Activated CD4-positive, alpha-beta T cell treated with anti-CD3 and anti-CD28 coated beads, Interleukin-2, Interleukin-6, amounts not matched to agents 100 ng/mL and 50 ng/mL, durations not matched to agents 16 hours and 8 hours (primary cell): ENCODE measurements at regions not wholly inside any gene's neighbourhood (a gene's known extent, or its start where the extent isn't known, plus 50 kb on each side); places are given as distances from the start of the nearest gene placed in this dataset.

Experiments used
- DNase-seq: peaks from one replicate; pipeline ENCODE4 v3.0.0-alpha.2; 2020

GRCh38 chr2:196362973-196363549, 191.7 kb upstream of the STK17B start:
- DNase-seq: no peak

DNA sequence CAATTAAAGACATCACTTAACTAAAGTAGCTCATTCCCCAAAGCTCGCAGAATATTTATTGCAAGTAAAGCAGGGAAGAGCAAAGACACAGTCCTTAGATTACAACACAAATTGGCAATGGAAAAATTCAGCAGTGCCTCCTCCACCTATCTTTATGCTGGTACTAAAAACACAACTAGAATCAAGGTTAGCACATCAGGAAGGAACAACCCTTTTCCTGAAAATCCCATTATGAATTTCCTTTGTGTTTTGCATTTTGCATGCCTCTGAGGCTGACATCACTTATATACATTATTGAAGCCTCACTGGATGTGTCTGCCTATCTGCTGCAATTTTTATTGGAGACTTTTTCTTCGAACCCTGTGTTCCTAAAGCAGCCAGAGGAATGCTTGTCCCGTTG, 193.8 kb upstream of the STK17B start:
- no peak for DNase-seq

GRCh38 chr2:196365923-196366322, 194.5 kb upstream of the STK17B start:
- DNase-seq: peak; percentile 13

- DNase-seq: no peak
These were observed 196.3 kb upstream of the STK17B start for GRCh38 chr2:196367633-196368032.

GRCh38 chr2:196368546-196369225, 197.3 kb upstream of the STK17B start:
- no peak for DNase-seq

GRCh38 chr2:196369967-196370366, 198.6 kb upstream of the STK17B start:
- no peak for DNase-seq

- no peak for DNase-seq
These were observed 199.0 kb upstream of the STK17B start for GRCh38 chr2:196370381-196370780.

- DNase-seq: no peak
These were observed 201.0 kb upstream of the STK17B start for GRCh38 chr2:196372276-196372809.

DNA sequence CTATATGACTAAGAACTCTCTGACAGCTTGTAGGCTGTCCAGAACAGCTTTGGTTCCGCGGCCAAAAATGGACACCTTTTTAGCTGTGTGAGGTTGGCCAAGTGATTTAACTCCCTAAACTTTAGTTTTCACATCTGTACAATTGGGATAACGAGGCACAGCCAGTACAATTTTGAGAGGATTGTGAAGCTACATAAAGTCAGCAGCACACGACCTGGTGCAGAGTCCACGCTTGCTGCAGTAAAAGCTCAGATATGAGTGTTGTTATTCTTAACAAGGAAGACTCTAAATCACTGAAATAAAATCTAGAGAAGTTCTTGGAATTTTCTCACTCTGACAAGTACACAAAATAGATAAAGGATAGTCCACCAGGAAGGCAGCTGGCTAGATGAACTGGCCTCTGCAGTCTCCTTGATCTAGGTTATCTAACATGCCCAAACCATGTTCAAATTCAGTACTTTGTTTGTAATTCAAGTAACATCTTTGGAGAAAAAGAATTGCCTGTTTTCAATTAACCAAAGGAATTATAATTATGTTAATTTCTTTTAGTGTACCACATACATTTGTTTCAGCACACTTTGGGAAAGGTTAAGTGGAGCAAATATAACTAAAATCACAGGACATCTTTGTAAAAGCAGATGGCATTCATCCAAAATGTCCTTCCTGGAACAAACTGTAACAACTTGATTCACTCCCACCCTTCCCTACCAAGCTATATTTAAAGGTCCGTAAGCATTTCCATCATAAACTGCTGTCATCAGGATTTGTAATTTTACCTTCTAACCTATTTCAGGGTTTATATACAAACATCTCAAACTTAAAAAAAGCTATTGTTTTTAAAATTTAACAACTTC, 201.7 kb upstream of the STK17B start:
- DNase-seq: no peak

- no peak for DNase-seq
These were observed 205.9 kb upstream of the STK17B start for GRCh38 chr2:196376984-196377877.

DNA sequence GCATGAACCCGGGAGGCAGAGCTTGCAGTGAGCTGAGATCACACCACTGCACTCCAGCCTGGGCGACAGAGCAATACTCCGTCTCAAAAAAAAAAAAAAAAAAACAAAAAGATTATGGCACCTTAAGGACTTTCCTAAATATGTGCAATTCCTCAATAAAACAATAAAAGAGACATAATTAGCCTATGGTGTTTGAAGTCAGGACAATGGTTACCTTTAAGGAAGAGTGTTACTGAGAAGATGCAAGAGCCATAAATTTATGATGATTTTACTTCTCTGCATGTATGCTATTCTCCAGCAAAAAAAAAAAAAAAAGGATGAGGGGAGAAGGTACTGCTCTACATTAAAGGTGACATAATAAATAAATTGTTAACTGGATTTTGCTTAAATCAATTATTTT, 208.2 kb upstream of the STK17B start:
- no peak for DNase-seq

GRCh38 chr2:196380098-196380497, 208.7 kb upstream of the STK17B start:
- DNase-seq: no peak

- no peak for DNase-seq
These were observed 209.2 kb upstream of the STK17B start for GRCh38 chr2:196380575-196380974.

- no peak for DNase-seq
These were observed 210.1 kb upstream of the STK17B start for GRCh38 chr2:196381464-196381863.

DNA sequence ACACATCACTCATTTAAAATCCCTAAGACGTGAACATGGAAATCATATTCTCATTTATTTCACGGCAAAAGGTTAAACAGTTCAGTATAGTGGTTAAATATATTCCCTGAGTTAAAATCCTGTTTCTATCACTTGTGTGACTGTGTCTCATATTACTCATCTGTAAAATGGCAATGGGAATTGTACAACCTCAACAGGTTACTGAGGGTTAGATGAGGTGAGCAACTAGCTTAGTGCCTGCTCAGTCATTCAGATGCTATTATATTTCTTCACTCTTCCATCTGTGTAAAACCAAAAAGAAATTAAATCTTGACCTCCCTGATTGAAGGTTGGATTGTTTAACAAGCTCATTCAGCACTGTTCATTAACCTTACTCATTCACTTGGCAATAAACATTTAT, 212.4 kb upstream of the STK17B start:
- no peak for DNase-seq

GRCh38 chr2:196384729-196385128, 213.4 kb upstream of the STK17B start:
- DNase-seq: no peak

- no peak for DNase-seq
These were observed 218.3 kb upstream of the STK17B start for GRCh38 chr2:196389670-196390069.

DNA sequence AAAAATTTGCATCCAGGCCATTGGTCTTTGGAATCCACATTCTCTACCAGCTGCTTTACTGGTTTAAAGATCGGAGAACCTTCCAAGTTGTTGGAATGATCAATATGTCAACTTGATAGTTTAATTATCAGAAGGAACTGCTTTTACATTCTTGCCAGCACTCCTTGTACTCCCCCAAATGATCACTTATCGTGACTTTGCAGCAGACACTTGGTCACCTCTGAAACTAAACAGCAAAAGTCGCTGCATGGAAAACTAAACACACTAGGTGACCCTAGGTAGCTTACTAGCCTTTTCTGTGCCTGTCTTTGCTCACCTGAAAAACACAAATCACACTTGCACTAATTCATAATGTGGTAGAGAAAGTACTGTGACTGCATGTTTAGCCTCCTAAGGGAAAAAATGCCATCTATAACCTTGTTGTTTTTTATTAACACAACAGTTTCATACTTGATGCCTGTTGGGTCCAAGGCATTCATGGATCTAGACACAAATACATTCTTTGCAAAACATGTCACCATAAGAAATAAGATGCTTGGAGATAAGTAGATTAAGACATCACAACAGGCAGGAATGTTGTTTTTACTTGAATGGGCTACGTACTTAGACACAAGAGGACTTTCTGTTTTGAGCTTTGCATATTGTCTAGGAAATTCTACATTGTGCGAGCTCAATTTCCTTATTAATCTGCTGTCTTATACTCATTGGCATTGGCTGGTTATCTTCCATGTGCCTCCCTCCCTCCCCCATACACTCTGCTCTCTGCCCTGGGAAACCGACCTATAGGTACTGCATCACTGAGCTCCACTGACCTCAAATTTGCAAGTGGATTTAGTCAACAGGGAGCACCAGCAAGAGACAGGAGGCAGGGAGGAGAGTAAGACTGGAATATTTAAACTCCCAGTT, 219.1 kb upstream of the STK17B start:
- DNase-seq: no peak

DNA sequence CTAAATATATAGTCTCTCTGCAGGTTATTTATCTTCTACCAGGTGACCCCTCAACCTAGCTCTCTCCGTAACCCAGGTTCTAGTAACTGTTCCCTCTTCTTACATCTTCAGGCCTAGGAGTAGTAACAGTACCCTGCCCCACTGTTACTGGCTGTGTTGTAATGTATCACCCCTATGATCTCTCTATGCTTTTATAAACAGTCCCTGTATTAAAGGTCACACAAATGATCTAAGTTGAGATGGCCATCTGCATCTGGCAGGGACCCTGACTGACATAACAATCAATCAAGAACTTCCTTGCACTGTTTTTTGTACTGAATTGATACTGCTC, 219.7 kb upstream of the STK17B start:
- no peak for DNase-seq

DNA sequence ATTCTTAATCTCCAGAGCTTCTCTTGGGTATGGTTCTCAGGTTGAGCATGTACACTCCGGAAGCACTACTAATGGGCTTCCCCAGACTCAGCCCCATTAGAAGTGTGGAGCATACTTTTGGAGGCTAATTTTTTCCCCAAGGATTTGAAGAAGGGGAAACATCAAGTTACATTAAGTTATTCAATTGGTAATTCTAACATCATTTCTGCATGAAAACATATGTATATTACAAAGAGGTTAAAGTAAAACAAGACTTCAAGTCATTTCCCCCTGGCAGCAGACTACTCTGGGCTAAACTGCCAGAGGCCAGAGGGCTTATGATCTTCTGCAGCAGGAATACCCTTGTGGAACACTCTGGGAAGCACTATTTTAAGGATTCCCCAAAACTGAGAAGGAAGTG, 227.7 kb upstream of the STK17B start:
- DNase-seq: no peak
